ENCODE measurements at regions not wholly inside any gene's neighbourhood (a gene's known extent, or its start where the extent isn't known, plus 50 kb on each side); places are given as distances from the start of the nearest gene placed in this dataset.
"Not testable (repeated sequence)": the region's sequence is repeated elsewhere in the genome, so short reads cannot be mapped to it uniquely, and the experiment has no call there.

DNA sequence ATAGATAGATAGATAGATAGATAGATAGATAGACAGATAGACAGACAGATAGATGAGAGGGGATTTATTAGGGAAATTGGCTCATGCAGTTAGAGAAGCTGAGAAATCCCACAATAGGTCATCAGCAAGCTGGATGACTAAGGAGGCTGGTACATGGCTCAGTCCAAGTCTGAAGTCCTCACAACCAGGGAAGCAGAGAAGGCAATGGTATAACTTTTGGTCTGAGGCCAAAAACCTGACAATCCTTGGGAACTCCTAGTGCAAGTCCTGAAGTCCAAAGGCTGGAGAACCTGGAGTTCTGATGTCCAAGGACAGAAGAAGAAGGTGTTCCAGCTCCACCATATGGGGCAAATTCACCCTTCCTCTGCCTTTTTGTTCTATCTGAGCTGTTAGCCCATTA lies 517.6 kb upstream of the ATP2B1 start:
- no peaks in the 10 kb centered on the region for H3K9me3 ChIP-seq
- H3K4me1 ChIP-seq = no peaks in the 10 kb centered on the region
- no peak for DNase-seq
- H3K27ac ChIP-seq = no peak overlapping the region
- no peaks in the 10 kb centered on the region for H3K36me3 ChIP-seq
- no peaks in the 10 kb centered on the region for H3K27me3 ChIP-seq (ENCODE audit: low read depth)
- intact Hi-C loops (cut with DNase I) = no loop called here
- no peak for ATAC-seq
- TF ChIP-seq, protein P1, sequence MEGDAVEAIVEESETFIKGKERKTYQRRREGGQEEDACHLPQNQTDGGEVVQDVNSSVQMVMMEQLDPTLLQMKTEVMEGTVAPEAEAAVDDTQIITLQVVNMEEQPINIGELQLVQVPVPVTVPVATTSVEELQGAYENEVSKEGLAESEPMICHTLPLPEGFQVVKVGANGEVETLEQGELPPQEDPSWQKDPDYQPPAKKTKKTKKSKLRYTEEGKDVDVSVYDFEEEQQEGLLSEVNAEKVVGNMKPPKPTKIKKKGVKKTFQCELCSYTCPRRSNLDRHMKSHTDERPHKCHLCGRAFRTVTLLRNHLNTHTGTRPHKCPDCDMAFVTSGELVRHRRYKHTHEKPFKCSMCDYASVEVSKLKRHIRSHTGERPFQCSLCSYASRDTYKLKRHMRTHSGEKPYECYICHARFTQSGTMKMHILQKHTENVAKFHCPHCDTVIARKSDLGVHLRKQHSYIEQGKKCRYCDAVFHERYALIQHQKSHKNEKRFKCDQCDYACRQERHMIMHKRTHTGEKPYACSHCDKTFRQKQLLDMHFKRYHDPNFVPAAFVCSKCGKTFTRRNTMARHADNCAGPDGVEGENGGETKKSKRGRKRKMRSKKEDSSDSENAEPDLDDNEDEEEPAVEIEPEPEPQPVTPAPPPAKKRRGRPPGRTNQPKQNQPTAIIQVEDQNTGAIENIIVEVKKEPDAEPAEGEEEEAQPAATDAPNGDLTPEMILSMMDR (IDR thresholded peaks at IDR 0.05) = no peak
- no peak overlapping the region for H3K4me3 ChIP-seq

DNA sequence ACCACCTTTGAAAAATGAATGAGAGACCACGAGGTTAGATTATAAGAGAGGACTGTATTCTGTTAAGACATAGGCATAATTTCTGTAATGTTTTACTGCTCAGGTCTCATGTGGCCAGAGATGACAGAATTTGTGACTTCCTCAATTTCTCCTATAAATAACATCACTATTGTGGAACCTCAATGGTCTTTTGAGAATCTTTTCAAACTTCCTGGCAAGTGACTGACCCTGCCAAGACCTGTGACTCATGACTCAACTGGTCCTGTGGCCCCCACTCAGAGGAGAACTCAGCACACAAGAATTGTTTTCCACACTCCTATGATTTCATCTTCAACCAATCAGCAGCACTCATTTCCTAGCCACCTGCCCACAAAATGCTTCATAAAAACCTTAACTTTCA lies 508.2 kb upstream of the ATP2B1 start:
- no peaks in the 10 kb centered on the region for H3K36me3 ChIP-seq
- H3K9me3 ChIP-seq = no peaks in the 10 kb centered on the region
- H3K4me3 ChIP-seq = no peak overlapping the region
- H3K4me1 ChIP-seq = no peaks in the 10 kb centered on the region
- DNase-seq (no peak), ATAC-seq (no peak)
- H3K27ac ChIP-seq = no peak overlapping the region
- intact Hi-C loops (cut with DNase I) = no loop called here
- TF ChIP-seq, protein P1 (IDR thresholded peaks at IDR 0.05) = no peak
- H3K27me3 ChIP-seq (ENCODE audit: low read depth) = no peaks in the 10 kb centered on the region

DNA sequence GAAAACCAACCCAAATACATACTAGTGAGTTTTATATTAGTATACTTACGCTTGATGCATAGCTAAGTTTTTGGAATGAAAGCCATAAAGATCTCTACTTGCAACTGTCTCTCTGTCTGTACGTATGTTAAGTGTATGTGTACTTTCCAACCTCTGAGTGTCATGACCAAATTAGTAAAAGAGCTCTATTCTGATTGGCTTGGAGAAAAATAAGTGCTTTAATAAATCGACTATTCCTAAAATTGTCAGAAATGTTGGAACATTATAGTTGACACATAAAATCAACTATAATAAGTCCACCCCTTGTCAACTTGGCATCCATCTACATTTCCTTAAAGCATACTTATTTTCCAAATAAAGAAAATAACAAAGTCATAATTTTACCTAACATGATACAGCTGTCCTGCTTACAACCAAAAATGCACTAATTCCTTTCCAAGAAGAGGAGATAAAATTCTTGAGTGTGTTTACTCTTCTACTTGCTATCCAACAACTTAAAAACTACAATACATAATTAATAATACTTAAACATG lies 507.4 kb upstream of the ATP2B1 start:
- H3K27me3 ChIP-seq (ENCODE audit: low read depth) = no peaks in the 10 kb centered on the region
- TF ChIP-seq, protein P1 (IDR thresholded peaks at IDR 0.05) = no peak
- DNase-seq (no peak), ATAC-seq (no peak)
- no peaks in the 10 kb centered on the region for H3K36me3 ChIP-seq
- intact Hi-C loops (cut with DNase I) = no loop called here
- H3K4me1 ChIP-seq = no peaks in the 10 kb centered on the region
- H3K4me3 ChIP-seq = no peak overlapping the region
- H3K9me3 ChIP-seq = no peaks in the 10 kb centered on the region
- no peak overlapping the region for H3K27ac ChIP-seq

DNA sequence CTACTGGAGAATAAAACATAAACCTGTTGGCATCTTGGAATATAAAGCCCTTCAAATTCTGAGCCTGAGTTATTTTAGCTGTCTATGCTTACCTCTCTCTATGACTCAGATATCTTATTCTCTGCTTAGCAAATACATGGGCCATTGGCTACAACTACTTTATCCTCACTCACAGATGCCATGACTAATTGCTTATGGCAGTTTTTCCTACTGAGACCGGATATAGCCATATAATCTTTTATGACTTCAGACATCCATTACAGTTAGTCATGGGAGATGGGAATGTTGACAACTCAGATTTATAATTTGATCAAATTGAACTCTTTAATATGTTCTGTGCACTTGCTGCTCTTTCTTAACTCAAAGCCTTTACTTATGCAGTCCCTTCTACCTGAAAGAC lies 502.4 kb upstream of the ATP2B1 start:
- Histone ChIP-seq H3K27ac (no peak overlapping the region), H3K36me3 (no peaks in the 10 kb centered on the region), H3K9me3 (no peaks in the 10 kb centered on the region), H3K4me3 (no peak overlapping the region), H3K27me3 (ENCODE audit: low read depth) (no peaks in the 10 kb centered on the region), H3K4me1 (no peaks in the 10 kb centered on the region)
- intact Hi-C loops (cut with DNase I) = no loop called here
- TF ChIP-seq, protein P1 (IDR thresholded peaks at IDR 0.05) = no peak
- DNase-seq = no peak
- no peak for ATAC-seq

DNA sequence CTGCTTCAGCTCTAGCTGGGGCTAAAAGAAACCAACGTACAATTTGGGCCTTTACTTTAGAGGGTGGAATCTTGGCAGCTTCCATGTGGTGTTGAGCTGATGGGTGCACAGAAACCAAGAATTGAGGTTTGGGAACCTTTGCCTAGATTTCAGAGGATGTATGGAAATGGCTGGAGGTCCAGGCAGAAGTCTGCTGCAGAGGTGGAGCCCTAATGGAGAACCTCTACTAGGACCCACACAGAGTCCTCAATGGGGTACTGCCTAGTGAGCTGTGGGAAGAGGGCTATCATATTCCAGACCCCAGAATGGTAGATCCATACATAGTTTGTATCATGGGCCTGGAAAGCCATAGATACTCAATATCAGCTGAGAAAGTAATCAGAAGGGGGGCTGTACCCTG lies 500.4 kb upstream of the ATP2B1 start:
- no peak for DNase-seq
- intact Hi-C loops (cut with DNase I) = no loop called here
- no peaks in the 10 kb centered on the region for H3K27me3 ChIP-seq (ENCODE audit: low read depth)
- no peaks in the 10 kb centered on the region for H3K9me3 ChIP-seq
- ATAC-seq = no peak
- H3K4me1 ChIP-seq = no peaks in the 10 kb centered on the region
- TF ChIP-seq, protein P1 (IDR thresholded peaks at IDR 0.05) = no peak
- no peak overlapping the region for H3K27ac ChIP-seq
- no peaks in the 10 kb centered on the region for H3K36me3 ChIP-seq
- no peak overlapping the region for H3K4me3 ChIP-seq

DNA sequence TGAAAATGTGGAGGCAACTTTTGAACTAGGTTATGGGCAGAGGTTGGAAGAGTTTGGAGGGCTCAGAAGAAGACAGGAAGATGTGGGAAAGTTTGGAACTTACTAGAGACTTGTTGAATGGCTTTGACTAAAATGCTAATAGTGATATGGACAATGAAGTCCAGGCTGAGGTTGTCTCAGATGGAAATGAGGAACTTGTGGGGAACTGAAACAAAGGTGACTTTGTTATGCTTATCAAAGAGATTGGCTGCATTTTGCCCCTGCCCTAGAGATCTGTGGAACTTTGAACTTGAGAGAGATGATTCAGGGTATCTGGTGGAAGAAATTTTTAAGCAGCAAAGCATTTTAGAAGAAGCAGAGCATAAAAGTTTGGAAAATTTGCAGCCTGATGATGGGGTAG lies 499.7 kb upstream of the ATP2B1 start:
- H3K4me3 ChIP-seq; H3K4me1 ChIP-seq; H3K36me3 ChIP-seq; ATAC-seq; H3K9me3 ChIP-seq; H3K27me3 ChIP-seq (ENCODE audit: low read depth); DNase-seq; H3K27ac ChIP-seq; intact Hi-C loops (cut with DNase I): not testable (repeated sequence)
